Suprapubic skin (tissue), 4 donors: ENCODE measurements at regions not wholly inside any gene's neighbourhood (a gene's known extent, or its start where the extent isn't known, plus 50 kb on each side); places are given as distances from the start of the nearest gene placed in this dataset.

ENCODE experiments used
- DNase-seq, 2 donors: peaks; one replicate each; pipeline ENCODE4 v3.0.0-alpha.2; 2019; ENCODE audit warnings: low spot score in 2 of 2
- H3K27ac ChIP-seq: fragments of 200-600 bp; sonication (generic); one replicate; pipeline ENCODE4 v1.5.1; 2019
- H3K27me3 ChIP-seq: fragments of 200-600 bp; sonication (generic); one replicate; pipeline ENCODE4 v1.5.1; 2019
- H3K36me3 ChIP-seq: fragments of 200-600 bp; sonication (generic); one replicate; pipeline ENCODE4 v1.5.1; 2019
- H3K4me1 ChIP-seq: fragments of 200-600 bp; sonication (generic); one replicate; pipeline ENCODE4 v1.5.1; 2019
- H3K4me3 ChIP-seq: fragments of 200-600 bp; sonication (generic); one replicate; pipeline ENCODE4 v1.5.1; 2019; ENCODE audit warnings: mild to moderate bottlenecking
- H3K9me3 ChIP-seq: fragments of 200-600 bp; sonication (generic); one replicate; pipeline ENCODE4 v1.5.1; 2019
- CTCF ChIP-seq, 2 donors: fragments of 200-600 bp in 1 of 2; fragments of 450-650 bp in 1 of 2; sonication (generic) in 1 of 2; IDR thresholded peaks; one replicate each; pipeline ENCODE4 v1.5.1; 2016 to 2019; ENCODE audit warnings: antibody characterized with exemption in 2 of 2, mild to moderate bottlenecking in 1 of 2, moderate library complexity in 1 of 2
- EP300 ChIP-seq: sonication (generic); formaldehyde crosslinking; IDR thresholded peaks from one replicate; pipeline ENCODE4 v1.6.1; 2017; ENCODE audit warnings: antibody characterized with exemption
- POLR2A ChIP-seq, 2 donors: fragments of 450-650 bp; IDR thresholded peaks; one replicate each; pipeline ENCODE4 v1.6.1; 2017; ENCODE audit warnings: antibody characterized with exemption in 2 of 2, mild to moderate bottlenecking in 2 of 2, moderate library complexity in 2 of 2
- POLR2AphosphoS5 ChIP-seq, 3 donors: sonication (generic); formaldehyde crosslinking; IDR thresholded peaks; one replicate each; pipeline ENCODE4 v1.6.1; 2017; ENCODE audit warnings: antibody characterized with exemption in 3 of 3
- WGBS: methylation state at CpG from one replicate; pipeline ENCODE4 v1.1.5; 2018; 5-methylcytosine and 5-hydroxymethylcytosine counted together

- no peaks in the 10 kb centered on the region for H3K9me3 ChIP-seq
- no peak overlapping the region for H3K4me3 ChIP-seq
- 76% methylated on average over 2 of the region's 2 CpGs for WGBS
- no peak for DNase-seq
- peaks cover 4% of the 10 kb centered on the region for H3K4me1 ChIP-seq
- no peaks in the 10 kb centered on the region for H3K27me3 ChIP-seq
- TF ChIP-seq EP300 (no peak), CTCF (IDR thresholded peaks at IDR 0.05) (no peak), POLR2A (IDR thresholded peaks at IDR 0.05) (no peak), POLR2AphosphoS5 (IDR thresholded peaks at IDR 0.05) (no peak)
- H3K27ac ChIP-seq = no peak overlapping the region
- no peaks in the 10 kb centered on the region for H3K36me3 ChIP-seq
Observed at GRCh38 chr16:51540259-51540658, 389.2 kb upstream of the SALL1 start.

GRCh38 chr16:51538707-51539498 lies 387.8 kb upstream of the SALL1 start:
- Histone ChIP-seq H3K36me3 (no peaks in the 10 kb centered on the region), H3K27me3 (no peaks in the 10 kb centered on the region), H3K9me3 (no peaks in the 10 kb centered on the region), H3K4me3 (no peak overlapping the region), H3K4me1 (peaks cover 4% of the 10 kb centered on the region), H3K27ac (no peak overlapping the region)
- TF ChIP-seq EP300 (no peak), POLR2AphosphoS5 (IDR thresholded peaks at IDR 0.05) (no peak), POLR2A (IDR thresholded peaks at IDR 0.05) (no peak), CTCF (IDR thresholded peaks at IDR 0.05) (no peak)
- WGBS = 20% methylated on average over 7 of the region's 7 CpGs
- no peak for DNase-seq

DNA sequence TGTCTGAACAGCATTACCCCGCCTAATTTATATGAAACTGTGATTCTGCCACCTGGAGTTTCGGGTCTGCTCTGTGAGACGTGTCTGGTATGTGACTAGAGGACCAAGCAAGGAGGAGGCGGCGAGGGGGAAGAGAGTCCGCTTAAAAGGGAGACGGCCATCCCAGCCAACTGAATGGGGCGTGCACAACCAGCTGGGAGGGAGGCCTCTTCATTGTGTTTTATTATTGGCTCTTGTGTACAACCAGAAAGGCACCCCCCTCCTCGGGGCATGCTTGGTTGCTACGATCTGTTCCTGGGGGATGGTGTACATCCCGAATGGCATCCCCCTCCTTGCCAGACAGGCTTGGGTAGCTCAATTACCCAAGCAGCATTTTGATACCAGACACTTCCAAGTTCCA lies 384.5 kb upstream of the SALL1 start:
- no peak for DNase-seq
- H3K4me1 ChIP-seq = peaks cover 4% of the 10 kb centered on the region
- H3K27ac ChIP-seq = no peak overlapping the region
- 43% methylated on average over 11 of the region's 11 CpGs for WGBS
- no peak overlapping the region for H3K4me3 ChIP-seq
- no peaks in the 10 kb centered on the region for H3K9me3 ChIP-seq
- no peaks in the 10 kb centered on the region for H3K36me3 ChIP-seq
- no peak for TF ChIP-seq POLR2AphosphoS5 (IDR thresholded peaks at IDR 0.05)
- no peak for TF ChIP-seq CTCF (IDR thresholded peaks at IDR 0.05)
- TF ChIP-seq EP300 = no peak
- TF ChIP-seq POLR2A (IDR thresholded peaks at IDR 0.05) = no peak
- no peaks in the 10 kb centered on the region for H3K27me3 ChIP-seq

DNA sequence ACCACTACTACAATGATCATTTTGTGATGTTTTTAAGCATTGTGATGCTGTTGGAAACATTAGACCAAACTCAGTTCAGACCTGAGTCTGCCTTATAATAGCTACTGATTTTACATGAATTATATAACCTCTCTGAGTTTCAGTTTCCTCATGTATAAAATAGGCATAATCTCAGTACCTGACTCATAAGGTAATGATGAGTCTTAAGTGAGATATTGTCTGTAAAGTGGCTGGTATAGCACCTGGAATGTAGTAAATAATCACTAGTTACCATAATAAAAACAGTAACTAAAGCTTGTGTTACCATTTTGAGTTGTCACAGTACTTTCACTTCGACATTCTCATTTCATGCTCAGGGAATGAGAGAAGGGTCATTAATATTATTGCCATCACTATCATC lies 381.5 kb upstream of the SALL1 start:
- Histone ChIP-seq H3K27me3 (no peaks in the 10 kb centered on the region), H3K4me1 (no peaks in the 10 kb centered on the region), H3K4me3 (no peak overlapping the region), H3K36me3 (no peaks in the 10 kb centered on the region), H3K9me3 (no peaks in the 10 kb centered on the region), H3K27ac (no peak overlapping the region)
- WGBS = 83% methylated on average over 1 of the region's 1 CpG
- DNase-seq = no peak
- no peak for TF ChIP-seq POLR2AphosphoS5 (IDR thresholded peaks at IDR 0.05)

GRCh38 chr16:51531271-51531670 lies 380.2 kb upstream of the SALL1 start:
- WGBS = 82% methylated on average over 3 of the region's 3 CpGs
- H3K27ac ChIP-seq = no peak overlapping the region

More at GRCh38 chr16:51531271-51531670, 380.2 kb upstream of the SALL1 start:
- H3K27me3 ChIP-seq = no peaks in the 10 kb centered on the region
- no peaks in the 10 kb centered on the region for H3K4me1 ChIP-seq
- DNase-seq = no peak
- H3K9me3 ChIP-seq = no peaks in the 10 kb centered on the region
- no peak overlapping the region for H3K4me3 ChIP-seq
- no peaks in the 10 kb centered on the region for H3K36me3 ChIP-seq
- TF ChIP-seq CTCF (IDR thresholded peaks at IDR 0.05) (no peak), POLR2A (IDR thresholded peaks at IDR 0.05) (no peak), EP300 (no peak), POLR2AphosphoS5 (IDR thresholded peaks at IDR 0.05) (no peak)
